ENCODE measurements at regions not wholly inside any gene's neighbourhood (a gene's known extent, or its start where the extent isn't known, plus 50 kb on each side); places are given as distances from the start of the nearest gene placed in this dataset.

GRCh38 chr2:208929894-208930427 lies 493.9 kb upstream of the MAP2 start:
- no peaks in the 10 kb centered on the region for H3K4me1 ChIP-seq (ENCODE audit: control insufficient read depth in 2 of 2, insufficient read depth in 2 of 2, low read length in 2 of 2)
- no peaks in the 10 kb centered on the region for H3K36me3 ChIP-seq (replicated peaks in 1 of 2; ENCODE audit: control extremely low read depth in 1 of 2, control insufficient read depth in 1 of 2, extremely low read depth in 1 of 2, insufficient read depth in 2 of 2, low read length in 1 of 2)
- H3K27ac Mint-ChIP-seq = no peak overlapping the region
- no peaks in the 10 kb centered on the region for H3K4me1 Mint-ChIP-seq
- H3K9me3 ChIP-seq (ENCODE audit: control extremely low read depth in 1 of 3, control insufficient read depth in 2 of 3, insufficient read depth in 1 of 3, low read length in 2 of 3) = no peaks in the 10 kb centered on the region
- H3K27me3 Mint-ChIP-seq = no peaks in the 10 kb centered on the region
- no peak for TF ChIP-seq CTCF (IDR thresholded peaks at IDR 0.05)
- no peak for TF ChIP-seq EZH2 (IDR thresholded peaks at IDR 0.05; ENCODE audit: borderline replicate concordance, insufficient read depth, low read depth, low read length, poor library complexity, severe bottlenecking)
- H3K4me2 ChIP-seq (replicated peaks; ENCODE audit: low read depth, low read length, poor library complexity, severe bottlenecking) = no peak overlapping the region
- no peak overlapping the region for H3K4me3 ChIP-seq (ENCODE audit: control extremely low read depth in 1 of 5, extremely low read depth in 1 of 5, insufficient read depth in 1 of 5, low read depth in 2 of 5, low read length in 4 of 5)
- no peak for DNase-seq
- H4K20me1 ChIP-seq (ENCODE audit: control insufficient read depth, insufficient read depth, low read length, poor library complexity, severe bottlenecking) = no peaks in the 10 kb centered on the region
- no peaks in the 10 kb centered on the region for H3K27me3 ChIP-seq (replicated peaks in 1 of 4; ENCODE audit: control extremely low read depth in 1 of 4, control insufficient read depth in 3 of 4, insufficient read depth in 4 of 4, low read length in 3 of 4)
- WGBS (ENCODE audit: insufficient coverage) = 80% methylated on average over 1 of the region's 3 CpGs
- no peak for ATAC-seq (ENCODE audit: low read depth)
- CTCF ChIA-PET = no interaction called here
- no peak overlapping the region for H3K4me3 Mint-ChIP-seq
- no peaks in the 10 kb centered on the region for H3K79me2 ChIP-seq (ENCODE audit: control insufficient read depth, insufficient read depth, low read length)
- no peak overlapping the region for H2AFZ ChIP-seq (ENCODE audit: insufficient read depth, low read depth, low read length, poor library complexity, severe bottlenecking)
- H3K9ac ChIP-seq (ENCODE audit: low read length) = no peak overlapping the region
- H3K27ac ChIP-seq (ENCODE audit: low read length in 2 of 2) = no peak overlapping the region
- POLR2A ChIA-PET = no interaction called here
- H3K9me3 Mint-ChIP-seq (ENCODE audit: insufficient read depth) = no peaks in the 10 kb centered on the region
- intact Hi-C loops (cut with micrococcal nuclease) = no loop called here

GRCh38 chr2:208935531-208935930 lies 488.3 kb upstream of the MAP2 start:
- H3K4me3 ChIP-seq (ENCODE audit: control extremely low read depth in 1 of 5, extremely low read depth in 1 of 5, insufficient read depth in 1 of 5, low read depth in 2 of 5, low read length in 4 of 5) = no peak overlapping the region
- TF ChIP-seq CTCF (IDR thresholded peaks at IDR 0.05) = no peak
- TF ChIP-seq EZH2 (IDR thresholded peaks at IDR 0.05; ENCODE audit: borderline replicate concordance, insufficient read depth, low read depth, low read length, poor library complexity, severe bottlenecking) = no peak
- no peak overlapping the region for H3K9ac ChIP-seq (ENCODE audit: low read length)
- DNase-seq (no peak), ATAC-seq (ENCODE audit: low read depth) (no peak)
- no peaks in the 10 kb centered on the region for H3K27me3 Mint-ChIP-seq
- H3K9me3 Mint-ChIP-seq (ENCODE audit: insufficient read depth) = no peaks in the 10 kb centered on the region
- no peak overlapping the region for H3K27ac ChIP-seq (ENCODE audit: low read length in 2 of 2)
- H3K27ac Mint-ChIP-seq = no peak overlapping the region
- ChIA-PET POLR2A (no interaction called here), CTCF (no interaction called here)
- H4K20me1 ChIP-seq (ENCODE audit: control insufficient read depth, insufficient read depth, low read length, poor library complexity, severe bottlenecking) = no peaks in the 10 kb centered on the region
- H3K27me3 ChIP-seq (replicated peaks in 1 of 4; ENCODE audit: control extremely low read depth in 1 of 4, control insufficient read depth in 3 of 4, insufficient read depth in 4 of 4, low read length in 3 of 4) = no peaks in the 10 kb centered on the region
- H3K9me3 ChIP-seq (ENCODE audit: control extremely low read depth in 1 of 3, control insufficient read depth in 2 of 3, insufficient read depth in 1 of 3, low read length in 2 of 3) = no peaks in the 10 kb centered on the region
- H3K4me2 ChIP-seq (replicated peaks; ENCODE audit: low read depth, low read length, poor library complexity, severe bottlenecking) = no peak overlapping the region
- no peaks in the 10 kb centered on the region for H3K36me3 ChIP-seq (replicated peaks in 1 of 2; ENCODE audit: control extremely low read depth in 1 of 2, control insufficient read depth in 1 of 2, extremely low read depth in 1 of 2, insufficient read depth in 2 of 2, low read length in 1 of 2)
- H3K4me3 Mint-ChIP-seq = no peak overlapping the region
- H2AFZ ChIP-seq (ENCODE audit: insufficient read depth, low read depth, low read length, poor library complexity, severe bottlenecking) = no peak overlapping the region
- H3K4me1 ChIP-seq (ENCODE audit: control insufficient read depth in 2 of 2, insufficient read depth in 2 of 2, low read length in 2 of 2) = no peaks in the 10 kb centered on the region
- H3K79me2 ChIP-seq (ENCODE audit: control insufficient read depth, insufficient read depth, low read length) = no peaks in the 10 kb centered on the region
- no peaks in the 10 kb centered on the region for H3K4me1 Mint-ChIP-seq
- 94% methylated on average over 2 of the region's 2 CpGs for WGBS (ENCODE audit: insufficient coverage)
- intact Hi-C loops (cut with micrococcal nuclease) = no loop called here
